ENCODE measurements at regions not wholly inside any gene's neighbourhood (a gene's known extent, or its start where the extent isn't known, plus 50 kb on each side); places are given as distances from the start of the nearest gene placed in this dataset.

DNA sequence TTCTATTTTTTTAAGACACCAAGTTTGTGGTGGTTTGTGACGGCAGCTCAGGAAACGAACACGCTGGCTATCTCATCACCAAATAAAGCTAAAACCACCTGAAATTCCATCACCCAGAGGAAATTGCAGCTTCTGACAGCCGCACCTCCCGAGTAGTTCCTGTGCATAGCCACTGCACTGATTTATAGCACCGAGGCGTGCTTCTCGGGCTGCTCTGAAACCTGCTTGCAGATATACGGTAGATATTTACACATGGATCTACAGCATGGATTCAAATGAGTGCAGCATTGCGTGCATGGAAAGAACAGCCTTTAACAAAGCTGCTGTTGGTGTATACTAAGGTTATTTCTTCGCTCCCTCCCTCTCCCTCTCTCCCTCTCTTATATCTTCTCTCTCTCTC, 153.8 kb downstream of the PHF2 start:
- Histone ChIP-seq H3K9me3 (peaks cover 4% of the 10 kb centered on the region; the same call in 1 of the 2 replicates), H3K4me3 (no peak overlapping the region), H3K36me3 (no peaks in the 10 kb centered on the region), H3K27me3 (no peaks in the 10 kb centered on the region)
- DNase-seq, result no peak
